HFFc6 (cell line): ENCODE measurements at regions not wholly inside any gene's neighbourhood (a gene's known extent, or its start where the extent isn't known, plus 50 kb on each side); places are given as distances from the start of the nearest gene placed in this dataset.

Experiments
- DNase-seq: peaks from one replicate; pipeline ENCODE4 v3.0.0-alpha.2; 2018
- H3K27ac Mint-ChIP-seq: 2 replicates; pipeline ENCODE4 v1.8.0; 2020; ENCODE audit warnings: mild to moderate bottlenecking, mixed read lengths
- H3K27me3 Mint-ChIP-seq: 2 replicates; pipeline ENCODE4 v1.8.0; 2021; ENCODE audit warnings: mild to moderate bottlenecking, moderate library complexity, mixed read lengths; ENCODE audit not compliant: insufficient read depth
- H3K36me3 Mint-ChIP-seq: 2 replicates; pipeline ENCODE4 v1.8.0; 2021; ENCODE audit warnings: low read depth, mixed read lengths
- H3K4me1 Mint-ChIP-seq: 2 replicates; pipeline ENCODE4 v1.8.0; 2020; ENCODE audit warnings: low read depth, mixed read lengths
- H3K4me3 Mint-ChIP-seq: 2 replicates; pipeline ENCODE4 v1.8.0; 2020; ENCODE audit warnings: mild to moderate bottlenecking, moderate library complexity, mixed read lengths
- H3K9me3 Mint-ChIP-seq: 2 replicates; pipeline ENCODE4 v1.8.0; 2020; ENCODE audit warnings: mild to moderate bottlenecking, mixed read lengths
- CTCF ChIP-seq: fragments of 200-600 bp; sonication (generic); IDR thresholded peaks from 2 replicates; pipeline ENCODE4 v1.5.0; 2021; ENCODE audit warnings: antibody characterized with exemption, mild to moderate bottlenecking

GRCh38 chr9:124101215-124101968 is 89.8 kb downstream of the LHX2 start:
- Mint-ChIP-seq H3K9me3 (no peaks in the 10 kb centered on the region), H3K4me1 (no peaks in the 10 kb centered on the region), H3K4me3 (no peak overlapping the region), H3K36me3 (no peaks in the 10 kb centered on the region), H3K27me3 (peaks cover 59% of the 10 kb centered on the region), H3K27ac (no peak overlapping the region)
- TF ChIP-seq CTCF = no peak
- no peak for DNase-seq

GRCh38 chr9:124101969-124102345 is 90.4 kb downstream of the LHX2 start:
- no peaks in the 10 kb centered on the region for H3K4me1 Mint-ChIP-seq
- H3K27me3 Mint-ChIP-seq = peaks cover 59% of the 10 kb centered on the region
- no peak for TF ChIP-seq CTCF
- no peak overlapping the region for H3K4me3 Mint-ChIP-seq
- H3K27ac Mint-ChIP-seq = no peak overlapping the region
- DNase-seq = no peak
- no peaks in the 10 kb centered on the region for H3K36me3 Mint-ChIP-seq
- H3K9me3 Mint-ChIP-seq = no peaks in the 10 kb centered on the region

- Mint-ChIP-seq H3K4me1 (no peaks in the 10 kb centered on the region), H3K9me3 (no peaks in the 10 kb centered on the region), H3K27ac (no peak overlapping the region), H3K27me3 (peaks cover 58% of the 10 kb centered on the region), H3K36me3 (no peaks in the 10 kb centered on the region), H3K4me3 (no peak overlapping the region)
- TF ChIP-seq CTCF = no peak
- no peak for DNase-seq
Measured at GRCh38 chr9:124102363-124102762, 90.8 kb downstream of the LHX2 start.

GRCh38 chr9:124105266-124105665 is 93.7 kb downstream of the LHX2 start:
- no peaks in the 10 kb centered on the region for H3K9me3 Mint-ChIP-seq
- H3K27ac Mint-ChIP-seq = no peak overlapping the region
- DNase-seq = no peak
- no peak for TF ChIP-seq CTCF
- no peaks in the 10 kb centered on the region for H3K36me3 Mint-ChIP-seq
- H3K4me3 Mint-ChIP-seq = no peak overlapping the region
- peaks cover 55% of the 10 kb centered on the region for H3K27me3 Mint-ChIP-seq
- H3K4me1 Mint-ChIP-seq = no peaks in the 10 kb centered on the region

- Mint-ChIP-seq H3K36me3 (no peaks in the 10 kb centered on the region), H3K4me1 (no peaks in the 10 kb centered on the region), H3K9me3 (no peaks in the 10 kb centered on the region), H3K27me3 (peaks cover 37% of the 10 kb centered on the region), H3K4me3 (no peak overlapping the region), H3K27ac (no peak overlapping the region)
- no peak for TF ChIP-seq CTCF
- DNase-seq = no peak
Measured at GRCh38 chr9:124108216-124108615, 96.6 kb downstream of the LHX2 start.
